AG04450 (cell line): ENCODE measurements at regions not wholly inside any gene's neighbourhood (a gene's known extent, or its start where the extent isn't known, plus 50 kb on each side); places are given as distances from the start of the nearest gene placed in this dataset.
"Not testable (repeated sequence)": the region's sequence is repeated elsewhere in the genome, so short reads cannot be mapped to it uniquely, and the experiment has no call there.

ENCODE experiments used
- CTCF ChIA-PET: fragments of 300-600, 350-600 bp; formaldehyde crosslinking; extraction: SDS; loops from one replicate; lab custom pipeline; 2022; ENCODE audit warnings: antibody characterized with exemption, inconsistent platforms; lab: Charles Lee
- POLR2A ChIA-PET: fragments of 350-600 bp; formaldehyde crosslinking; extraction: SDS; loops from one replicate; lab custom pipeline; 2021; ENCODE audit warnings: antibody characterized with exemption, inconsistent platforms; lab: Yijun Ruan, JAX
- DNase-seq: peaks from one replicate; pipeline ENCODE4 v3.0.0-alpha.2; 2011; ENCODE audit warnings: low read depth, low spot score
- H3K27ac ChIP-seq: one replicate; pipeline ENCODE4 v1.5.1; 2012; ENCODE audit warnings: low read depth, low read length, control low read depth
- H3K27me3 ChIP-seq: one replicate; pipeline ENCODE4 v1.6.0; 2012; ENCODE audit warnings: low read length; ENCODE audit not compliant: control insufficient read depth, insufficient read depth
- H3K4me3 ChIP-seq: 2 replicates; pipeline ENCODE4 v1.5.1; 2011; ENCODE audit warnings: mild to moderate bottlenecking, low read depth, low read length, control low read depth
- H3K9me3 ChIP-seq: 2 replicates; pipeline ENCODE4 v1.5.1; 2012; ENCODE audit warnings: low read length; ENCODE audit not compliant: control insufficient read depth, insufficient read depth
- TF ChIP-seq, protein P1 (sequence below): IDR thresholded peaks from 2 replicates; pipeline ENCODE4 v1.5.1; 2011; ENCODE audit warnings: low read depth, low read length, control low read depth, inconsistent platforms

DNA sequence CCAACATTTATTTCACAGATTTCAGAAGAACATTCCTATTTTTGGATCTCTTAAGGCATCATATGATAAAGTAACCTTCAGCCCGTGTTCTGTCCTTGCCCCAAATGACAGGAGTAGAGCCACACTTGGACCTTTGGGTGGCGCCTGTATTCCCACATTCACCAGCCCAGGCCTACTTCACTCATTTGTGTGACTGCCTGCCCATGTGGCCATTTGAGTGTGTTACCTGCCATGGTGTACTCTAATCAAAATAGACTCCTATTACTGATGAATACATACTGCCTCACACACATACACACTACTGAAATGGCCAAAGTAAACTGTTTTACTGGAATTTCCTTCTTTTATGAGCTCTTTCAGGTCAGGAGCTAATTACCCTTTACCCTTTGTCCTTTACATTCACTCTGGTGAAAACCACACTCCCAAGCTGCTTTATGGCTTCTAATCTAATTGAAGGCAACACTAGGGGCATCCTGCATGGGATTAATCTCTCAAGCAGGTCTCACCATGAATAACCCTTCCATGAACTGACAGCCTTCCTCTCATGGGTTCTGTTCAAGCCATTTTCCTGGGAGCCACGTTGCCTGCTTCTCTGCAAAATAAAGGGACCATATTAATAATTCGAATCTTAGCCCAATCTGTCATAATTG lies 271.0 kb upstream of the GALNT5 start:
- Histone ChIP-seq H3K4me3 (no peak overlapping the region), H3K27ac (no peak overlapping the region), H3K27me3 (no peaks in the 10 kb centered on the region), H3K9me3 (no peaks in the 10 kb centered on the region)
- ChIA-PET POLR2A (no interaction called here), CTCF (no interaction called here)
- no peak for DNase-seq
- TF ChIP-seq, protein P1, sequence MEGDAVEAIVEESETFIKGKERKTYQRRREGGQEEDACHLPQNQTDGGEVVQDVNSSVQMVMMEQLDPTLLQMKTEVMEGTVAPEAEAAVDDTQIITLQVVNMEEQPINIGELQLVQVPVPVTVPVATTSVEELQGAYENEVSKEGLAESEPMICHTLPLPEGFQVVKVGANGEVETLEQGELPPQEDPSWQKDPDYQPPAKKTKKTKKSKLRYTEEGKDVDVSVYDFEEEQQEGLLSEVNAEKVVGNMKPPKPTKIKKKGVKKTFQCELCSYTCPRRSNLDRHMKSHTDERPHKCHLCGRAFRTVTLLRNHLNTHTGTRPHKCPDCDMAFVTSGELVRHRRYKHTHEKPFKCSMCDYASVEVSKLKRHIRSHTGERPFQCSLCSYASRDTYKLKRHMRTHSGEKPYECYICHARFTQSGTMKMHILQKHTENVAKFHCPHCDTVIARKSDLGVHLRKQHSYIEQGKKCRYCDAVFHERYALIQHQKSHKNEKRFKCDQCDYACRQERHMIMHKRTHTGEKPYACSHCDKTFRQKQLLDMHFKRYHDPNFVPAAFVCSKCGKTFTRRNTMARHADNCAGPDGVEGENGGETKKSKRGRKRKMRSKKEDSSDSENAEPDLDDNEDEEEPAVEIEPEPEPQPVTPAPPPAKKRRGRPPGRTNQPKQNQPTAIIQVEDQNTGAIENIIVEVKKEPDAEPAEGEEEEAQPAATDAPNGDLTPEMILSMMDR: no peak

DNA sequence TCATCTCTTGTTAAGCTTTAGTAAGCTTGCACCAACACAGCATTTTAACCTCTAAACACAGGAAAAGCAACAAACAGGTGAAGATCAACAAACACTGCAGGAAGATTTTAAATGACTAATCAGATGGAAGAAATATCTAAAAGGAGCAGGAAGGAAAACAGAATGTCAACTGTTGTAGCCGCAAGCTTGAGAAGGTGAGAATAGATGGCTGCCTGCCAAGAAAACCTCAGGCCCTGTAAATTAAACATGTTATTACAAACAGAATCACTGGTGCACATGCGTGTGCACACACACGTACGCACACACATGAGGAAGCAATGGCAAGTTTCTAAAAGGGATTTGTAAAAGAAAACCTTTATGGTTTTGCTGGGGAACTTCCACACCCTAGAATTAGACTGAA lies 257.8 kb upstream of the GALNT5 start:
- ChIA-PET CTCF (no interaction called here), POLR2A (no interaction called here)
- H3K9me3 ChIP-seq: no peaks in the 10 kb centered on the region
- H3K27ac ChIP-seq: no peak overlapping the region
- H3K27me3 ChIP-seq: no peaks in the 10 kb centered on the region
- no peak for DNase-seq
- H3K4me3 ChIP-seq: no peak overlapping the region
- TF ChIP-seq, protein P1: no peak

DNA sequence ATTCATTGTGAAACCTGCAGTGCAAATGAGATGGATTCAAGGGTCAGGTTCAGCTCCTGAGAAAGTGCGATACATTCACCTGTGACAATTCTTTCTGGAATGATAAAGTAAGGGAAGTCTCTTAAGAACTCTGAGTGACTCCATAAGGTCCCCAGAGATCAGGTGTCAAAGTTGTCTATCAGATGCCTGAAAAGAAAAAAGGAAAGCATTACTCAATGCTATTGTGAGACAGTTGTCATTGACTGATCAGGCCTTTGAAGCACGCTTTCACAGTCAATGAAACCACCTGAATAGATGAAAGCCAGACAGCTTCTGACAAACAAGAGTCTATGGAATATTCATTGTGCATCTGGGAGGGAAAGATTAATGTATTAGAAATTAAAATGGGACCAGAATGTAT lies 252.7 kb upstream of the GALNT5 start:
- Histone ChIP-seq H3K27me3 (no peaks in the 10 kb centered on the region), H3K9me3 (no peaks in the 10 kb centered on the region), H3K27ac (no peak overlapping the region), H3K4me3 (no peak overlapping the region)
- TF ChIP-seq, protein P1: no peak
- ChIA-PET POLR2A (no interaction called here), CTCF (no interaction called here)
- no peak for DNase-seq

DNA sequence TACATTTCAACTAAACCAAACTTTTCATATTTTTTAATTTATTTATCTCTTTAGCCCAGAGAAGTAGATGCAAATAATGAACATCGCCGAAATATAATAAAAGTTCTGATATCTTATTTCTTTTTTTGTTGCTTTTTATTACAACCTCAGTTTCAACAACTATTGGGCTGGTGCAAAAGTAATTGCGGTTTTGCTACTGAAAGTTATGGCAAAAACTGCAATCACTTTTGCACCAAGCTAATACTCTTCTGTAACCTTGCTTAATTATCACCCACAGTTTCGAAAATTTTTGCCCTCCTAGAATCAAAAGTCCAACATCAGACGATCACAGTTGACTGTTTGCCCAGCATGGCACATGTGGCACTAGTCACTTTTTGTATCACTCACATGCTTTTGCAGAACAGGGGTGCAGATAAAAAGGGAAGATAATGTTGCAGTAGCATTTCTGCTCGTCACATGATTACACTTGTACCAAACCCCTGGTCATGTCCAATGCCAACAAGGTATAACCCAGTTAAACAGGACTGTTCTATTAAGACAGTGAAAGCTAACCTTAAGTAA lies 242.4 kb upstream of the GALNT5 start:
- DNase-seq: no peak
- CTCF ChIA-PET: no interaction called here
- Histone ChIP-seq H3K27ac (no peak overlapping the region), H3K27me3 (no peaks in the 10 kb centered on the region), H3K4me3 (no peak overlapping the region), H3K9me3 (no peaks in the 10 kb centered on the region)
- TF ChIP-seq, protein P1: no peak
- POLR2A ChIA-PET: no interaction called here

DNA sequence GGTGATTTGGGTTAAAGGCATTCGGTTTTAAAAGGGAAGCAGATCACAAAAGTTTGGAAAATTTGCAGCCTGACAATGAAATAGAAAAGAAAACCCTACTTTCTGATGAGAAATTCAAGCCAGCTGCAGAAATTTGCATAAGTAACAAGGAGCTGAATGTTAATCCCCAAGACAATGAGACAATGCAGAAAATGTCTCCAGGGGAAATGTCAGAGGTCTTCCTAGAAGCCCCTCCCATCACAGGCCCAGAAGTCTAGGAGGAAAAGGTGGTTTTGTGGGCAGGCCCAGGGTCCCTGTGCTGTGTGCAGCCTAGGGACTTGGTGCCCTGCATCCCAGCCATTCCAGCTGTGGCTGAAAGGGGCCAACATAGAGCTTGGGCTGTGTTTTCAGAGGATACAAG lies 234.2 kb upstream of the GALNT5 start:
- CTCF ChIA-PET, H3K4me3 ChIP-seq, H3K9me3 ChIP-seq, POLR2A ChIA-PET, H3K27me3 ChIP-seq, H3K27ac ChIP-seq, DNase-seq: not testable (repeated sequence)
